ENCODE measurements at regions not wholly inside any gene's neighbourhood (a gene's known extent, or its start where the extent isn't known, plus 50 kb on each side); places are given as distances from the start of the nearest gene placed in this dataset.
"Not testable (repeated sequence)": the region's sequence is repeated elsewhere in the genome, so short reads cannot be mapped to it uniquely, and the experiment has no call there.

DNA sequence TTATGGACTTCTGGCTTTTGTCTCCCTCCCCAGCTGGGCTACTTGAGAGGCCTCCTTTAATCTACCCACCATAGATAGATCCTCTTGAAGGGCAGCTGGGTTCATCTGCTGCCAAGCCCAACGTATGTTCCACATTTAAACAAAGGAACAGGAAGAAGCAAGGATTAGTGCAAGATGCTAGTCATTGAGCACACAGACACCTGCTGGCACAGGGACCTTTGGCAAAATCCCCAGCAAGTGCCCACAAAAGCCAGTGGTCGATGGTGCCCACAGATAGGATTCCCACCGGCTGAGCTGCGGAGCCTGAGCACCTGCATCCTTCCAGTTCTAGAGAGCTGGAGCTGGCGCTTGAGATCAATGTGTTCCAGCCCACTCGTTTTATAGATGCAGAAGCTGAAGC lies 57.7 kb upstream of the SHB start:
- Histone ChIP-seq H3K9ac (ENCODE audit: insufficient read depth, low read length) (no peak overlapping the region), H4K20me1 (ENCODE audit: control insufficient read depth, extremely low read depth, insufficient read depth, low read length) (no peaks in the 10 kb centered on the region), H3K4me1 (ENCODE audit: control insufficient read depth, extremely low read depth, insufficient read depth, low read length) (no peaks in the 10 kb centered on the region), H2AFZ (ENCODE audit: low read length) (no peak overlapping the region), H3K27ac (ENCODE audit: insufficient read depth, low read length) (no peak overlapping the region), H3K4me3 (replicated peaks in 1 of 4; ENCODE audit: control extremely low read depth in 1 of 4, insufficient read depth in 1 of 4, low read depth in 3 of 4, low read length in 4 of 4) (no peak overlapping the region), H3K9me3 (ENCODE audit: control insufficient read depth, insufficient read depth, low read depth, low read length) (no peaks in the 10 kb centered on the region), H3K4me2 (ENCODE audit: extremely low read depth, insufficient read depth, low read length) (no peak overlapping the region), H3K27me3 (ENCODE audit: control insufficient read depth, insufficient read depth, low read length) (peaks cover 11% of the 10 kb centered on the region), H3K79me2 (ENCODE audit: control insufficient read depth, insufficient read depth, low read length) (no peaks in the 10 kb centered on the region), H3K36me3 (ENCODE audit: control insufficient read depth, insufficient read depth, low read length) (no peaks in the 10 kb centered on the region)
- no peak for DNase-seq (ENCODE audit: low read depth in 2 of 2)
- TF ChIP-seq, protein P1, sequence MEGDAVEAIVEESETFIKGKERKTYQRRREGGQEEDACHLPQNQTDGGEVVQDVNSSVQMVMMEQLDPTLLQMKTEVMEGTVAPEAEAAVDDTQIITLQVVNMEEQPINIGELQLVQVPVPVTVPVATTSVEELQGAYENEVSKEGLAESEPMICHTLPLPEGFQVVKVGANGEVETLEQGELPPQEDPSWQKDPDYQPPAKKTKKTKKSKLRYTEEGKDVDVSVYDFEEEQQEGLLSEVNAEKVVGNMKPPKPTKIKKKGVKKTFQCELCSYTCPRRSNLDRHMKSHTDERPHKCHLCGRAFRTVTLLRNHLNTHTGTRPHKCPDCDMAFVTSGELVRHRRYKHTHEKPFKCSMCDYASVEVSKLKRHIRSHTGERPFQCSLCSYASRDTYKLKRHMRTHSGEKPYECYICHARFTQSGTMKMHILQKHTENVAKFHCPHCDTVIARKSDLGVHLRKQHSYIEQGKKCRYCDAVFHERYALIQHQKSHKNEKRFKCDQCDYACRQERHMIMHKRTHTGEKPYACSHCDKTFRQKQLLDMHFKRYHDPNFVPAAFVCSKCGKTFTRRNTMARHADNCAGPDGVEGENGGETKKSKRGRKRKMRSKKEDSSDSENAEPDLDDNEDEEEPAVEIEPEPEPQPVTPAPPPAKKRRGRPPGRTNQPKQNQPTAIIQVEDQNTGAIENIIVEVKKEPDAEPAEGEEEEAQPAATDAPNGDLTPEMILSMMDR (conservative IDR thresholded peaks at IDR 0.05 in 1 of 2, IDR thresholded peaks at IDR 0.05 in 1 of 2; ENCODE audit: low read depth in 1 of 2, low read length in 2 of 2), result no peak

DNA sequence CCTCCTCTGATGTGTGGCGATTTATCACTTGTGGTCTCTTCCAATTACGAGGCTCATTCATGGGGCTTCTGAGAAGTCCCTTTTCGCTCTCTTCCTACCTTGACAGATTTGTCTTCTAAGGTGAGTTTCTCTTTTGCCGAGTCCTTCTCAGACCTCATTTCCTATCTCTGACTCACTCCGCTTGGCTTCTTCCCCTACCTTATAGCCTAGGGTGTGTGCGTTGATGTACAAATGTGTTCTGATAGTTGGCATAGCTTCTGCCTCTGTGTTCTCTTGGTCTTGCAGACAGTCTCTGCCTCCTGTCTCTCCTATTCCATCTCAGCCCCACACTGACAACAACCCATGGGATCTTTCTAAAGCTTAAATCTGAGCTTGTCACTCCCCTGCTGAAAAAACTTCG lies 56.9 kb upstream of the SHB start:
- Histone ChIP-seq H3K79me2 (ENCODE audit: control insufficient read depth, insufficient read depth, low read length) (no peaks in the 10 kb centered on the region), H3K27me3 (ENCODE audit: control insufficient read depth, insufficient read depth, low read length) (peaks cover 9% of the 10 kb centered on the region)
- TF ChIP-seq, protein P1 (conservative IDR thresholded peaks at IDR 0.05 in 1 of 2, IDR thresholded peaks at IDR 0.05 in 1 of 2; ENCODE audit: low read depth in 1 of 2, low read length in 2 of 2), result no peak
- TF ChIP-seq EZH2 (IDR thresholded peaks at IDR 0.05; ENCODE audit: low read length, missing control alignments), result no peak

DNA sequence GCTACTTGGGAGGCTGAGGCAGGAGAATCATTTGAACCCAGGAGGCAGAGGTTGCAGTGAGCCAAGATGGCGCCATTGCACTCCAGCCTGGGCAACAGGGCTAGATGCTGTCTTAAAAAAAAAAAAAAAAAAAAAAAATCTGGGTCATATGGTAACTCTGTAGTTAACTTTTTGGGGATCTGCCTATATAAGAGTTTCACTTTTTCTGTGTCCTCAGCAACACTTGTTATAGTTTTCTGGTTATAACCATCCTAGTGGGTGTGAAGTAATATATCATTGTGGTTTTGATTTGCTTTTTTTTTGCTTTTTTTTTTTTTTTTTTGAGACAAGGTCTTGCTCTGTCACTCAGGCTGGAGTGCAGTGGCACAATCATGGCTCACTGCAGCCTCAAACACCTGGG lies 54.3 kb upstream of the SHB start:
- H3K9ac ChIP-seq (ENCODE audit: insufficient read depth, low read length); DNase-seq (ENCODE audit: low read depth in 2 of 2); H3K36me3 ChIP-seq (ENCODE audit: control insufficient read depth, insufficient read depth, low read length); H3K4me1 ChIP-seq (ENCODE audit: control insufficient read depth, extremely low read depth, insufficient read depth, low read length); H3K4me2 ChIP-seq (ENCODE audit: extremely low read depth, insufficient read depth, low read length); H3K9me3 ChIP-seq (ENCODE audit: control insufficient read depth, insufficient read depth, low read depth, low read length); H2AFZ ChIP-seq (ENCODE audit: low read length); H3K27ac ChIP-seq (ENCODE audit: insufficient read depth, low read length); H4K20me1 ChIP-seq (ENCODE audit: control insufficient read depth, extremely low read depth, insufficient read depth, low read length); H3K79me2 ChIP-seq (ENCODE audit: control insufficient read depth, insufficient read depth, low read length); H3K4me3 ChIP-seq (replicated peaks in 1 of 4; ENCODE audit: control extremely low read depth in 1 of 4, insufficient read depth in 1 of 4, low read depth in 3 of 4, low read length in 4 of 4): not testable (repeated sequence)
- H3K27me3 ChIP-seq (ENCODE audit: control insufficient read depth, insufficient read depth, low read length), result peaks cover 13% of the 10 kb centered on the region

More for the DNA sequence above, 56.9 kb upstream of the SHB start:
- Histone ChIP-seq H2AFZ (ENCODE audit: low read length) (no peak overlapping the region), H3K9ac (ENCODE audit: insufficient read depth, low read length) (no peak overlapping the region), H3K4me3 (replicated peaks in 1 of 4; ENCODE audit: control extremely low read depth in 1 of 4, insufficient read depth in 1 of 4, low read depth in 3 of 4, low read length in 4 of 4) (no peak overlapping the region), H3K9me3 (ENCODE audit: control insufficient read depth, insufficient read depth, low read depth, low read length) (no peaks in the 10 kb centered on the region), H3K4me1 (ENCODE audit: control insufficient read depth, extremely low read depth, insufficient read depth, low read length) (no peaks in the 10 kb centered on the region), H3K27ac (ENCODE audit: insufficient read depth, low read length) (no peak overlapping the region), H4K20me1 (ENCODE audit: control insufficient read depth, extremely low read depth, insufficient read depth, low read length) (no peaks in the 10 kb centered on the region), H3K4me2 (ENCODE audit: extremely low read depth, insufficient read depth, low read length) (no peak overlapping the region), H3K36me3 (ENCODE audit: control insufficient read depth, insufficient read depth, low read length) (no peaks in the 10 kb centered on the region)
- no peak for DNase-seq (ENCODE audit: low read depth in 2 of 2)

DNA sequence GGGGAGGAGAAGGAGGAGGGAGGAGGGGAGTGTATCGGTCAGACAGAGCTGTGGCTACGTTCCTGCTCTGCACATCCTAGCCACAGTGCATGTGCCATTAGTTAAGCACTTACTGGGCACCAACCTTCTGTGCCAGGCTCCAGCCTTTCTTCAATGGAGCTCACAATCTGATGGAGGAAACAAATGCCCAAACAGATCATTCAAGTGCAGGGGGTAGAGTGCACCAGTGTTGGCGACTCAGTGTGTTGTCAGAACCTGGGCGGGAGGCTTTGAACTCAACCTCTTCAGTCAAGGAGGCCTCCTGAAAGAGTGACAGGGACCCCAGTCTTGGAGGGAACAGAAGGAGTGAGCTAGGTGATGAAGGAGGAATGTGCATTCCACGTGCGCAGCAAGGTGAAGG lies 51.9 kb upstream of the SHB start:
- no peaks in the 10 kb centered on the region for H3K36me3 ChIP-seq (ENCODE audit: control insufficient read depth, insufficient read depth, low read length)
- DNase-seq (ENCODE audit: low read depth in 2 of 2), result no peak
- no peaks in the 10 kb centered on the region for H3K79me2 ChIP-seq (ENCODE audit: control insufficient read depth, insufficient read depth, low read length)
- no peak overlapping the region for H3K4me3 ChIP-seq (replicated peaks in 1 of 4; ENCODE audit: control extremely low read depth in 1 of 4, insufficient read depth in 1 of 4, low read depth in 3 of 4, low read length in 4 of 4)
- no peaks in the 10 kb centered on the region for H3K9me3 ChIP-seq (ENCODE audit: control insufficient read depth, insufficient read depth, low read depth, low read length)
- TF ChIP-seq EZH2 (IDR thresholded peaks at IDR 0.05; ENCODE audit: low read length, missing control alignments), result no peak
- TF ChIP-seq, protein P1 (conservative IDR thresholded peaks at IDR 0.05 in 1 of 2, IDR thresholded peaks at IDR 0.05 in 1 of 2; ENCODE audit: low read depth in 1 of 2, low read length in 2 of 2), result no peak
- H2AFZ ChIP-seq (ENCODE audit: low read length), result no peak overlapping the region
- no peaks in the 10 kb centered on the region for H3K4me1 ChIP-seq (ENCODE audit: control insufficient read depth, extremely low read depth, insufficient read depth, low read length)
- H3K27me3 ChIP-seq (ENCODE audit: control insufficient read depth, insufficient read depth, low read length), result peaks cover 4% of the 10 kb centered on the region
- H3K9ac ChIP-seq (ENCODE audit: insufficient read depth, low read length), result no peak overlapping the region
- no peaks in the 10 kb centered on the region for H4K20me1 ChIP-seq (ENCODE audit: control insufficient read depth, extremely low read depth, insufficient read depth, low read length)
- no peak overlapping the region for H3K4me2 ChIP-seq (ENCODE audit: extremely low read depth, insufficient read depth, low read length)
- H3K27ac ChIP-seq (ENCODE audit: insufficient read depth, low read length), result no peak overlapping the region
